ENCODE measurements at regions not wholly inside any gene's neighbourhood (a gene's known extent, or its start where the extent isn't known, plus 50 kb on each side); places are given as distances from the start of the nearest gene placed in this dataset.

GRCh38 chr3:102225407-102226132 lies 209.2 kb upstream of the ZPLD1 start:
- no peak for DNase-seq (ENCODE audit: low read depth, low spot score)

GRCh38 chr3:102226463-102226862 lies 208.4 kb upstream of the ZPLD1 start:
- DNase-seq (ENCODE audit: low read depth, low spot score): no peak

- DNase-seq (ENCODE audit: low read depth, low spot score): peak; percentile 95
Observed at GRCh38 chr3:102229062-102229655, 205.7 kb upstream of the ZPLD1 start.

DNA sequence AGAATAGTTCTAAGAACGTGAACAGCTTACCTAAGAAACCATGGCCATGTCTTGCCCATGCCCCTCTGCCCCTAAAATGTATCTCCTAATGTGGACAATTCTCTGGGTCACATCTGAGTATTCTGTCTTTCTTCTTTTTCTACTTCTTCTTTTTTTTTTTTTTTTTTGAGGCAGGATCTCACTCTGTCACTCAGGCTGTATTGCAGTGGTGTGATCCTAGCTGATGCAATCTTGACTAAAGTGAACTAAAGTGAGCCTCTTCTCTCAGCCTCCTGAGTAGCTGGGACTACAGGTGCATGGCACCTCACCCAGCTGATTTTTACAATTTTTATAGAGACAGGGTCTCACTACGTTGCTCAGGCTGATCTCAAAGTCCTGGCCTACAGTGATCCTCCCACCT lies 204.8 kb upstream of the ZPLD1 start:
- DNase-seq (ENCODE audit: low read depth, low spot score): no peak

DNA sequence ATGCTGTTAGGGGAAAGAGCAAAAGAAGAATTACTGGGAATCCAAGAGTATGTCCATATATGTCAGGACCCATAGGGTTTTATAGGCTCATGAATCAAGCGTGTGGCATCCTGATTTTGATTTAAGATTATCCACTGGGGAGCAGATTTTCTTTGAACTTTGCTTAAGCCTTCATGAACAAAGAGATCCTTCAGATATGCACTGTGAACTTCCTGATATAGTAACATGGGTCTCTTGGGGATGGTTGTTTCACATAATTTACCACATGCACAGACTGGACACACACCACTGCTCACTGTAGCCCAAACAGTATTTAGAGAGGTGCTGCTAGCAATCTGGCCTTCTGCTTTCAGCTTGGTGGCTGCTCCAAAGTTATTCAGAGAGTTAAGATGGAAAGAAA lies 200.9 kb upstream of the ZPLD1 start:
- no peak for DNase-seq (ENCODE audit: low read depth, low spot score)

GRCh38 chr3:102235679-102236078 lies 199.1 kb upstream of the ZPLD1 start:
- DNase-seq (ENCODE audit: low read depth, low spot score): peak; percentile 33

GRCh38 chr3:102237181-102237580 lies 197.6 kb upstream of the ZPLD1 start:
- no peak for DNase-seq (ENCODE audit: low read depth, low spot score)

DNA sequence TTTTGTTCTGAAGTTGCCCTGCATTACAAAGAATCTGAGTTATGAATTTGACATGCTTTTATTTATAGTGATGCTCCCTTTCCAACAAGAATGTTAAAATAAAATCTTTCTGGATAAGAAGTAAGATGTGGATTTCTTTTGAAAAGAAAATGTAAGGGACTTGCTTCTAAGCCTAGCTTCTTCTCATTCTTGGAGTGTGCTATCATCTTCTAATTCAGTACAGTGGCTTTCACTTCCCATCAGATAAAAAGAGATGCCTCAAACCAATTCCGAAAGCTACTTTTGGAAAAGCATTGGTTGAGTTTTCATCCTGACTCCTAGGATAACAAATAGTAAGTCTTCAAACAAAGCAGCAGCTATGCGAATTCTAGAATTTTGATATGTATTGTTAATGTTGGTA lies 197.0 kb upstream of the ZPLD1 start:
- DNase-seq (ENCODE audit: low read depth, low spot score): no peak

- no peak for DNase-seq (ENCODE audit: low read depth, low spot score)
Observed at GRCh38 chr3:102238362-102238761, 196.5 kb upstream of the ZPLD1 start.

DNA sequence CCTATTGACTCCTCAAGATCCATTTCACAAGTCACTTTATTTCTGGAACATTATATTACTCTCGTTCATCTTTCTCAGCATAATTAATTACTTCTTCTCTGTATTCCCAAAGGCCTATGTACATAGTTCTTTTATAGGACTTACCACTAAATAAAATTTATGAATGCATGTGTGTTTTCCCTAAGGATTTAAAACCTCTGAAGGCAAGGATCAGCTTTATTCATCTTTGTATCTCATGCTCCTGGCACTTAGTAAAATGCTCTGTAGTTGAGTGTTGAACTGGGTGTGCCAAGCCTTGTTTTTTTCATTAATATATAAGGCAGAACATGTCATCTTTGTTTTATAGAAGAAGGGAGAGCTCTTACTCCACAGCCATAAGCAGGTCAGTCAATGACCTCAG lies 194.1 kb upstream of the ZPLD1 start:
- DNase-seq (ENCODE audit: low read depth, low spot score): no peak

GRCh38 chr3:102248981-102249705 lies 185.7 kb upstream of the ZPLD1 start:
- DNase-seq (ENCODE audit: low read depth, low spot score): no peak

- DNase-seq (ENCODE audit: low read depth, low spot score): no peak
Observed at GRCh38 chr3:102255736-102256135, 179.1 kb upstream of the ZPLD1 start.

- DNase-seq (ENCODE audit: low read depth, low spot score): no peak
Observed at GRCh38 chr3:102258666-102259227, 176.1 kb upstream of the ZPLD1 start.

- DNase-seq (ENCODE audit: low read depth, low spot score): no peak
Observed at GRCh38 chr3:102259663-102260062, 175.2 kb upstream of the ZPLD1 start.

DNA sequence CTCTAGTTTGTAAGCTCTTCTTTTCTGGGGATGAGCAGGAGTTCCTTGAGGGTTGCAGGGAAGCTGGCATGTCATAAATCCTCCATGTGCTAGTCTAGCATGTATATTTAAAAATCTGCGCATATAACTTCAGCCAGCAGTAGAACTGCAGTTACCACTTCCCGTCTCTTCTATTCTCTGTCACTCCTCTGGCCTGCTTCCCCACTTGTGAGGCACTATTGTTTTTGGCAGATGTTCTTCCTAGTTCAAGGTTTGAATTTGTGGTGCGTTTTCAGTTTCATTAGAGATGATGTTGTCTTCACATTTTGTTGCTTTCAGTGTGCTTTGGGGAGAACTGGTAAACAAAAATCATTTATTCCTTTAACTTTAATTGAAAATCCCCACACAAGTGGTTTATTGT lies 169.1 kb upstream of the ZPLD1 start:
- DNase-seq (ENCODE audit: low read depth, low spot score): no peak

GRCh38 chr3:102269406-102269805 lies 165.4 kb upstream of the ZPLD1 start:
- DNase-seq (ENCODE audit: low read depth, low spot score): no peak

DNA sequence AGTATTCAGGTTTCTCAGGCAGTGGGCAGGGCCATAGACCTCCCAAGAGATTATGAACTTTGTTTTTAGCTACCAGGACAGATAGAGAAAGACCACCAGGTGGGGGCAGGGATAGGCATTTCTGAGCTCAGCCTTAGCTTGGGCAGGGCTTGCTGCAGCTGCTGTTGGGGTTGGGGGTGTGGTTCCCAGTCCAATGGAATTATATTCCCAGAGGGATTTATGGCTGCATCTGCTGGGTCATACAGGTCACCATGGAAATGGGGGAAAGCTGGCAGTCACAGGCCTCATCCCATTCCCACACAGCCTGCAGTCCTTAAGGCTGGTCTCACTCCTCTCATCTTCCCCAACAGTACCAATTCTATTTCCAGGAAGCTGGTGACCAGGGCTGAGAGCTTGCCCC lies 144.6 kb upstream of the ZPLD1 start:
- DNase-seq (ENCODE audit: low read depth, low spot score): no peak

- DNase-seq (ENCODE audit: low read depth, low spot score): no peak
Observed at GRCh38 chr3:102295756-102296155, 139.1 kb upstream of the ZPLD1 start.

- DNase-seq (ENCODE audit: low read depth, low spot score): no peak
Observed at GRCh38 chr3:102297072-102297658, 137.7 kb upstream of the ZPLD1 start.

- no peak for DNase-seq (ENCODE audit: low read depth, low spot score)
Observed at GRCh38 chr3:102299125-102299877, 135.5 kb upstream of the ZPLD1 start.

- DNase-seq (ENCODE audit: low read depth, low spot score): no peak
Observed at GRCh38 chr3:102301155-102301880, 133.5 kb upstream of the ZPLD1 start.
